GM19239 (cell line): ENCODE measurements at regions not wholly inside any gene's neighbourhood (a gene's known extent, or its start where the extent isn't known, plus 50 kb on each side); places are given as distances from the start of the nearest gene placed in this dataset.

ENCODE experiments used
- DNase-seq: peaks from one replicate; pipeline ENCODE4 v3.0.0; 2011; ENCODE audit warnings: low spot score; ENCODE audit not compliant: insufficient read length
- FAIRE-seq: peaks from 2 replicates; lab custom pipeline; 2011; peaks lifted over from hg19 to GRCh38; lab: Jason Lieb, UNC

- DNase-seq = no peak
- no peak for FAIRE-seq
Observed at GRCh38 chrX:40485973-40486372, 94.8 kb upstream of the ATP6AP2 start.

- no peak for DNase-seq
- FAIRE-seq = no peak
Observed at GRCh38 chrX:40485102-40485826, 95.5 kb upstream of the ATP6AP2 start.

- no peak for FAIRE-seq
Observed at GRCh38 chrX:40484408-40485091, 96.2 kb upstream of the ATP6AP2 start.

GRCh38 chrX:40483502-40483901, 97.3 kb upstream of the ATP6AP2 start:
- DNase-seq (no peak), FAIRE-seq (no peak)

More at GRCh38 chrX:40484408-40485091, 96.2 kb upstream of the ATP6AP2 start:
- no peak for DNase-seq

GRCh38 chrX:40479777-40480318, 100.9 kb upstream of the ATP6AP2 start:
- FAIRE-seq (no peak), DNase-seq (no peak)

- no peak for DNase-seq
- no peak for FAIRE-seq
Observed at GRCh38 chrX:40478474-40479065, 102.2 kb upstream of the ATP6AP2 start.

GRCh38 chrX:40476958-40477357, 103.8 kb upstream of the ATP6AP2 start:
- DNase-seq = no peak
- FAIRE-seq = no peak

GRCh38 chrX:40474645-40475044, 106.1 kb upstream of the ATP6AP2 start:
- no peak for FAIRE-seq
- DNase-seq = no peak

GRCh38 chrX:40474205-40474626, 106.6 kb upstream of the ATP6AP2 start:
- FAIRE-seq = no peak
- DNase-seq = no peak

- DNase-seq (no peak), FAIRE-seq (peak; percentile 81)
Observed at GRCh38 chrX:40473460-40474204, 107.1 kb upstream of the ATP6AP2 start.

GRCh38 chrX:40471965-40472648, 108.7 kb upstream of the ATP6AP2 start:
- FAIRE-seq = peak; percentile 86
- DNase-seq = no peak

GRCh38 chrX:40470830-40471429, 109.8 kb upstream of the ATP6AP2 start:
- DNase-seq (no peak), FAIRE-seq (no peak)

- DNase-seq = no peak
- no peak for FAIRE-seq
Observed at GRCh38 chrX:40469316-40469715, 111.5 kb upstream of the ATP6AP2 start.

- peak; percentile 28 for DNase-seq
- peak; percentile 96 for FAIRE-seq
Observed at GRCh38 chrX:40468033-40468846, 112.5 kb upstream of the ATP6AP2 start.

GRCh38 chrX:40467454-40467853, 113.3 kb upstream of the ATP6AP2 start:
- DNase-seq = no peak
- peak; percentile 63 for FAIRE-seq

GRCh38 chrX:40465735-40466551, 114.8 kb upstream of the ATP6AP2 start:
- no peak for DNase-seq
- FAIRE-seq = no peak

GRCh38 chrX:40462795-40463194, 118.0 kb upstream of the ATP6AP2 start:
- FAIRE-seq = no peak

GRCh38 chrX:40460926-40461325, 119.8 kb upstream of the ATP6AP2 start:
- DNase-seq (no peak), FAIRE-seq (no peak)

More at GRCh38 chrX:40462795-40463194, 118.0 kb upstream of the ATP6AP2 start:
- DNase-seq = no peak
